ENCODE measurements at regions not wholly inside any gene's neighbourhood (a gene's known extent, or its start where the extent isn't known, plus 50 kb on each side); places are given as distances from the start of the nearest gene placed in this dataset.
"Not testable (repeated sequence)": the region's sequence is repeated elsewhere in the genome, so short reads cannot be mapped to it uniquely, and the experiment has no call there.

- Histone ChIP-seq H3K9me3 (no peaks in the 10 kb centered on the region), H3K4me3 (no peak overlapping the region), H3K27me3 (no peaks in the 10 kb centered on the region), H3K4me1 (no peaks in the 10 kb centered on the region), H3K36me3 (no peaks in the 10 kb centered on the region), H3K27ac (no peak overlapping the region)
- intact Hi-C loops (cut with DNase I; ENCODE audit: low total_unique reads), result no loop called here
- TF ChIP-seq CTCF (IDR thresholded peaks at IDR 0.05) (no peak), POLR2A (IDR thresholded peaks at IDR 0.05) (no peak)
- no peak for DNase-seq
Measured at GRCh38 chr3:70615286-70615685, 302.8 kb upstream of the MDFIC2 start.

GRCh38 chr3:70614111-70614510 lies 301.7 kb upstream of the MDFIC2 start:
- Histone ChIP-seq H3K36me3 (no peaks in the 10 kb centered on the region), H3K27ac (no peak overlapping the region), H3K4me1 (no peaks in the 10 kb centered on the region), H3K4me3 (no peak overlapping the region), H3K27me3 (no peaks in the 10 kb centered on the region), H3K9me3 (no peaks in the 10 kb centered on the region)
- no peak for DNase-seq
- intact Hi-C loops (cut with DNase I; ENCODE audit: low total_unique reads), result no loop called here
- TF ChIP-seq CTCF (IDR thresholded peaks at IDR 0.05), result no peak
- no peak for TF ChIP-seq POLR2A (IDR thresholded peaks at IDR 0.05)

GRCh38 chr3:70612920-70613319 lies 300.5 kb upstream of the MDFIC2 start:
- Histone ChIP-seq H3K27ac (no peak overlapping the region), H3K4me3 (no peak overlapping the region), H3K36me3 (no peaks in the 10 kb centered on the region), H3K27me3 (no peaks in the 10 kb centered on the region), H3K4me1 (no peaks in the 10 kb centered on the region), H3K9me3 (no peaks in the 10 kb centered on the region)
- no peak for TF ChIP-seq POLR2A (IDR thresholded peaks at IDR 0.05)
- TF ChIP-seq CTCF (IDR thresholded peaks at IDR 0.05), result no peak
- intact Hi-C loops (cut with DNase I; ENCODE audit: low total_unique reads), result no loop called here
- no peak for DNase-seq

GRCh38 chr3:70611667-70612277 lies 299.3 kb upstream of the MDFIC2 start:
- H3K27me3 ChIP-seq; H3K4me1 ChIP-seq; H3K9me3 ChIP-seq; DNase-seq; intact Hi-C loops (cut with DNase I; ENCODE audit: low total_unique reads); H3K36me3 ChIP-seq; H3K4me3 ChIP-seq; H3K27ac ChIP-seq: not testable (repeated sequence)

- TF ChIP-seq CTCF (IDR thresholded peaks at IDR 0.05) (no peak), POLR2A (IDR thresholded peaks at IDR 0.05) (no peak)
- no peak for DNase-seq
- no peak overlapping the region for H3K4me3 ChIP-seq
- no peaks in the 10 kb centered on the region for H3K36me3 ChIP-seq
- H3K9me3 ChIP-seq, result no peaks in the 10 kb centered on the region
- no peak overlapping the region for H3K27ac ChIP-seq
- H3K27me3 ChIP-seq, result no peaks in the 10 kb centered on the region
- intact Hi-C loops (cut with DNase I; ENCODE audit: low total_unique reads), result no loop called here
- no peaks in the 10 kb centered on the region for H3K4me1 ChIP-seq
Measured at GRCh38 chr3:70608434-70608833, 296.0 kb upstream of the MDFIC2 start.

GRCh38 chr3:70607469-70607868 lies 295.0 kb upstream of the MDFIC2 start:
- TF ChIP-seq CTCF (IDR thresholded peaks at IDR 0.05) (no peak), POLR2A (IDR thresholded peaks at IDR 0.05) (no peak)
- no peaks in the 10 kb centered on the region for H3K4me1 ChIP-seq

More at GRCh38 chr3:70607469-70607868, 295.0 kb upstream of the MDFIC2 start:
- no peaks in the 10 kb centered on the region for H3K36me3 ChIP-seq
- no peak overlapping the region for H3K4me3 ChIP-seq
- intact Hi-C loops (cut with DNase I; ENCODE audit: low total_unique reads), result no loop called here
- H3K9me3 ChIP-seq, result no peaks in the 10 kb centered on the region
- DNase-seq, result no peak
- no peak overlapping the region for H3K27ac ChIP-seq
- H3K27me3 ChIP-seq, result no peaks in the 10 kb centered on the region

All from uterus (tissue), 3 donors.